Skeletal muscle satellite cell (primary cell): ENCODE measurements at regions not wholly inside any gene's neighbourhood (a gene's known extent, or its start where the extent isn't known, plus 50 kb on each side); places are given as distances from the start of the nearest gene placed in this dataset.

Experiments used
- H3K27me3 ChIP-seq: 2 replicates; pipeline ENCODE4 v1.7.0; 2013; ENCODE audit warnings: low read length; ENCODE audit not compliant: control insufficient read depth, insufficient read depth
- H3K36me3 ChIP-seq: 2 replicates; pipeline ENCODE4 v1.7.0; 2013; ENCODE audit warnings: mild to moderate bottlenecking, control low read depth, low read length; ENCODE audit not compliant: insufficient read depth
- H3K4me1 ChIP-seq: 2 replicates; pipeline ENCODE4 v1.7.0; 2013; ENCODE audit warnings: low read length; ENCODE audit not compliant: control insufficient read depth, insufficient read depth
- H3K4me2 ChIP-seq: 2 replicates; pipeline ENCODE4 v1.7.0; 2013; ENCODE audit warnings: mild to moderate bottlenecking, low read length
- H3K4me3 ChIP-seq: 2 replicates; pipeline ENCODE4 v1.7.0; 2013; ENCODE audit warnings: low read length
- H3K9ac ChIP-seq: 2 replicates; pipeline ENCODE4 v1.7.0; 2013; ENCODE audit warnings: mild to moderate bottlenecking, low read depth, low read length, moderate library complexity
- H3K9me3 ChIP-seq: replicated peaks from 2 replicates; pipeline ENCODE4 v1.7.0; 2013; ENCODE audit warnings: mild to moderate bottlenecking, control low read depth, low read length

GRCh38 chr13:21945195-21945594 is 274.3 kb downstream of the FGF9 start:
- Histone ChIP-seq H3K27me3 (no peaks in the 10 kb centered on the region), H3K36me3 (no peaks in the 10 kb centered on the region), H3K4me3 (no peak overlapping the region), H3K9ac (no peak overlapping the region), H3K9me3 (peaks cover 8% of the 10 kb centered on the region), H3K4me2 (no peak overlapping the region), H3K4me1 (no peaks in the 10 kb centered on the region)

- Histone ChIP-seq H3K9ac (no peak overlapping the region), H3K4me2 (no peak overlapping the region), H3K4me3 (no peak overlapping the region), H3K4me1 (no peaks in the 10 kb centered on the region), H3K27me3 (no peaks in the 10 kb centered on the region), H3K9me3 (peaks cover 10% of the 10 kb centered on the region), H3K36me3 (no peaks in the 10 kb centered on the region)
Measured at GRCh38 chr13:21946964-21947363, 276.1 kb downstream of the FGF9 start.

GRCh38 chr13:21948769-21949474 is 278.0 kb downstream of the FGF9 start:
- Histone ChIP-seq H3K27me3 (no peaks in the 10 kb centered on the region), H3K4me2 (no peak overlapping the region), H3K4me3 (no peak overlapping the region), H3K36me3 (no peaks in the 10 kb centered on the region), H3K9me3 (peaks cover 10% of the 10 kb centered on the region), H3K4me1 (no peaks in the 10 kb centered on the region), H3K9ac (no peak overlapping the region)

GRCh38 chr13:21949818-21950429 is 279.1 kb downstream of the FGF9 start:
- Histone ChIP-seq H3K27me3 (no peaks in the 10 kb centered on the region), H3K4me2 (no peak overlapping the region), H3K9me3 (peaks cover 10% of the 10 kb centered on the region), H3K36me3 (no peaks in the 10 kb centered on the region), H3K9ac (no peak overlapping the region), H3K4me3 (no peak overlapping the region), H3K4me1 (no peaks in the 10 kb centered on the region)

GRCh38 chr13:21956666-21957065 is 285.8 kb downstream of the FGF9 start:
- Histone ChIP-seq H3K27me3 (no peaks in the 10 kb centered on the region), H3K9ac (no peak overlapping the region), H3K9me3 (peaks cover 7% of the 10 kb centered on the region), H3K36me3 (no peaks in the 10 kb centered on the region), H3K4me2 (no peak overlapping the region), H3K4me1 (no peaks in the 10 kb centered on the region), H3K4me3 (no peak overlapping the region)

DNA sequence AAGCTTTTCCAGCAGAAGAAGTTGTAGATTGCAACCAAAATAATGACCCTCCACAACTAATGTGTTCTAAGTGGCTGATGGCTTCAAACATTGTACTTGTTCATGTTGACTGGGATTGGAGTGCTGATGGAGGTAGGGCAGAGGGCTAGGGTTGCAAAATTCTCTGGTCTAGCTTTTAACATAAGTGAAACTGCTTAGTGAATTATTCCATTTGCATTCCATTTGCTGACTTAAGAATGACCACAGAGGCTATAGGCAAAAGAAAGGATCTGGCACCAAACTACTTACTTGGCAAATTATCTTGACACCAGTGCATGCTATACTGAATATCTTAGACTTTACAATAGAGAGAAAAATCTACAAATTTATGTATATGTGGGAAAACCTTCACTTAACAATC is 287.0 kb downstream of the FGF9 start:
- Histone ChIP-seq H3K4me2 (no peak overlapping the region), H3K36me3 (no peaks in the 10 kb centered on the region), H3K4me1 (no peaks in the 10 kb centered on the region), H3K9me3 (peaks cover 7% of the 10 kb centered on the region), H3K9ac (no peak overlapping the region), H3K27me3 (no peaks in the 10 kb centered on the region), H3K4me3 (no peak overlapping the region)

GRCh38 chr13:21960108-21960507 is 289.2 kb downstream of the FGF9 start:
- Histone ChIP-seq H3K4me2 (no peak overlapping the region), H3K9ac (no peak overlapping the region), H3K36me3 (no peaks in the 10 kb centered on the region), H3K27me3 (no peaks in the 10 kb centered on the region), H3K4me3 (no peak overlapping the region), H3K9me3 (peaks cover 7% of the 10 kb centered on the region), H3K4me1 (no peaks in the 10 kb centered on the region)

DNA sequence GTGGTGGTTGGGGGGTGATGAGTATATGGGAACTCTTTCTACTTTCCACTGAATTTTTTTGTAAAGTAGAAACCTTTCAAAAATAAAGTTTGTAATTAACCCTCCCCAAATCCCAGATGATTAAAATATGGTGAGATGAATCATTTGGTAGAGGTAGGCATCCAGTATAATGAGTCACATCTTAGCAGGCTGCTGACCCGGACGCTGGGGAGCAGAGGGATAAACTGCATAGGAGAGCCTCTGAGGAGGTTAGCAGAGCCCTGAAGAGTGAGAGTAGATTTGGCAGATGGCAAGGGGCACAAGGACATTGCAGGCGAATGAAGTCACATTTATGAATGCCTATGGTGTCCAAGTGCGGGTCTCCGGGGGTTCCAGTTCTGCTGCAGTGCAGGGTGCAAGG is 293.8 kb downstream of the FGF9 start:
- no peaks in the 10 kb centered on the region for H3K36me3 ChIP-seq
- no peak overlapping the region for H3K4me3 ChIP-seq

DNA sequence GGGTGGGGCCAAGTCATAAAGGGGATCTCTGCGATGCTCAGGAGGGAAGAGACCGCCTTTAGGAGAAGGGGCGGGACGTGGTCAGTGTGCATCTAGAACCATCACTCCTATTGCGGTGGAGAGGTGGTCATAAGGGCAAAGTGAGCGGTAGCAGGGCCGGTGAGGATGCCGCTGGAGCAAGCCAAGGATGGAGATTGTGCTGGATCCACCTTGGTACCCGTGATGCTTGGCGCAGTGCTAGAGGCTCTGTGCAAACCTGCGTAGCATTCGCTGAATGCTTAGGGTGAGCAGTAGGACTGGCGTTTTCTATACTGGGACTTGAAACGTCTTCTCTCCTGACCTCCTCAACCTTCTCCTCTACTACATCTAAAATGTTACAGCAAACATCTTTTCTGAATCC is 294.2 kb downstream of the FGF9 start:
- no peak overlapping the region for H3K4me2 ChIP-seq
- no peaks in the 10 kb centered on the region for H3K4me1 ChIP-seq
- H3K9ac ChIP-seq: no peak overlapping the region

More for the DNA sequence above, 293.8 kb downstream of the FGF9 start:
- Histone ChIP-seq H3K9ac (no peak overlapping the region), H3K4me1 (no peaks in the 10 kb centered on the region), H3K4me2 (no peak overlapping the region), H3K27me3 (no peaks in the 10 kb centered on the region), H3K9me3 (peaks cover 7% of the 10 kb centered on the region)

DNA sequence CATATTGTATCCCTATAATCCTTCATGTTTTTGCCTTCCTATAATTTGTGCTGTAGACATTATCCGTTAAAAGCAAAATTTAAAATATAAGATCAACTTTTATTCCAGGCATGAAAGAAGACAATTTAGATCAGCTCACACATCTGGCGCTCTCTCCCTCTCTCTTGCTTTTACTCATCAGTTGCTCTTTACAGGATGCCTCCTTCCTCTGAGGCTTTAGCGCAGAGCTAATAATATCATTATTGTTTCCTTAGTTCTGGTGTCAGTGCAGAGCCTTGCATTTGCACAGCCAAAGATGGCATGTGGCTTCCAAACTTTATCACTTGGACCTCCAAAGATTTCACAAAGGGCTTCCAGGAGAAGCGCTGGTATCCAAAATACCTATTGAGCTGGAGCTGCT is 295.1 kb downstream of the FGF9 start:
- H3K4me1 ChIP-seq: no peaks in the 10 kb centered on the region
- no peak overlapping the region for H3K9ac ChIP-seq
- no peak overlapping the region for H3K4me3 ChIP-seq
- H3K36me3 ChIP-seq: no peaks in the 10 kb centered on the region
- H3K9me3 ChIP-seq: peaks cover 7% of the 10 kb centered on the region
- no peaks in the 10 kb centered on the region for H3K27me3 ChIP-seq
- H3K4me2 ChIP-seq: no peak overlapping the region

More for the DNA sequence above, 294.2 kb downstream of the FGF9 start:
- no peak overlapping the region for H3K4me3 ChIP-seq
- H3K9me3 ChIP-seq: peaks cover 4% of the 10 kb centered on the region
- no peaks in the 10 kb centered on the region for H3K27me3 ChIP-seq
- no peaks in the 10 kb centered on the region for H3K36me3 ChIP-seq

GRCh38 chr13:21967871-21968270 is 297.0 kb downstream of the FGF9 start:
- H3K4me2 ChIP-seq: no peak overlapping the region
- H3K4me3 ChIP-seq: no peak overlapping the region
- H3K9ac ChIP-seq: no peak overlapping the region
- H3K36me3 ChIP-seq: no peaks in the 10 kb centered on the region
- H3K9me3 ChIP-seq: peaks cover 5% of the 10 kb centered on the region
- H3K4me1 ChIP-seq: no peaks in the 10 kb centered on the region
- H3K27me3 ChIP-seq: no peaks in the 10 kb centered on the region

GRCh38 chr13:21970172-21970571 is 299.3 kb downstream of the FGF9 start:
- no peaks in the 10 kb centered on the region for H3K4me1 ChIP-seq
- no peak overlapping the region for H3K4me2 ChIP-seq
- no peak overlapping the region for H3K9ac ChIP-seq
- H3K36me3 ChIP-seq: no peaks in the 10 kb centered on the region
- H3K4me3 ChIP-seq: no peak overlapping the region
- no peaks in the 10 kb centered on the region for H3K27me3 ChIP-seq
- peaks cover 5% of the 10 kb centered on the region for H3K9me3 ChIP-seq
